GM23338 (cell line): ENCODE measurements at regions not wholly inside any gene's neighbourhood (a gene's known extent, or its start where the extent isn't known, plus 50 kb on each side); places are given as distances from the start of the nearest gene placed in this dataset.
A peak's percentile ranks its signal among the peaks of the same experiment; 100 is the strongest.

ENCODE experiments used
- ATAC-seq: fragments of 200-7000 bp; cut with Tn5 transposase; 3 replicates; pipeline ENCODE4 v1.9.1; 2020
- DNase-seq: peaks from one replicate; pipeline ENCODE4 v3.0.0-alpha.2; 2015; ENCODE audit warnings: low spot score
- H2AFZ ChIP-seq: fragments of 200-600 bp; sonication (generic); 2 replicates; pipeline ENCODE4 v1.8.0; 2016; ENCODE audit warnings: antibody characterized with exemption, mild to moderate bottlenecking, moderate library complexity
- H3F3A ChIP-seq: fragments of 200-600 bp; sonication (generic); replicated peaks from 2 replicates; pipeline ENCODE4 v1.8.0; 2017; ENCODE audit warnings: antibody characterized with exemption, mixed run types, low read depth
- H3K27ac ChIP-seq: fragments of 200-600 bp; sonication (generic); 2 replicates; pipeline ENCODE4 v1.6.1; 2016; ENCODE audit warnings: low read depth
- H3K27me3 ChIP-seq: fragments of 200-600 bp; sonication (generic); 2 replicates; pipeline ENCODE4 v1.8.0; 2016; ENCODE audit warnings: mild to moderate bottlenecking, mixed run types, moderate library complexity; ENCODE audit not compliant: insufficient read depth
- H3K36me3 ChIP-seq: fragments of 200-600 bp; sonication (generic); 2 replicates; pipeline ENCODE4 v1.8.0; 2016; ENCODE audit warnings: mild to moderate bottlenecking; ENCODE audit not compliant: insufficient read depth
- H3K4me1 ChIP-seq: fragments of 200-600 bp; sonication (generic); 2 replicates; pipeline ENCODE4 v1.8.0; 2016; ENCODE audit warnings: mild to moderate bottlenecking, moderate library complexity; ENCODE audit not compliant: insufficient read depth
- H3K4me2 ChIP-seq: fragments of 200-600 bp; sonication (generic); 2 replicates; pipeline ENCODE4 v1.7.1; 2017; ENCODE audit warnings: mixed run types
- H3K4me3 ChIP-seq: fragments of 200-600 bp; sonication (generic); 2 replicates; pipeline ENCODE4 v1.6.1; 2016; ENCODE audit warnings: mixed run types
- H3K79me2 ChIP-seq: fragments of 200-600 bp; sonication (generic); replicated peaks from 2 replicates; pipeline ENCODE4 v1.8.0; 2017; ENCODE audit warnings: mild to moderate bottlenecking; ENCODE audit not compliant: insufficient read depth
- H3K9me2 ChIP-seq: fragments of 200-600 bp; sonication (generic); 2 replicates; pipeline ENCODE4 v1.8.0; 2017; ENCODE audit not compliant: insufficient read depth
- H4K20me1 ChIP-seq: fragments of 200-600 bp; sonication (generic); replicated peaks from 2 replicates; pipeline ENCODE4 v1.8.0; 2017; ENCODE audit warnings: mild to moderate bottlenecking; ENCODE audit not compliant: insufficient read depth
- H3K27ac Mint-ChIP-seq: 2 replicates; pipeline ENCODE4 v1.8.0; 2020; ENCODE audit warnings: inconsistent platforms, mild to moderate bottlenecking, moderate library complexity, mixed read lengths
- H3K27me3 Mint-ChIP-seq: 3 replicates; pipeline ENCODE4 v1.8.0; 2022; ENCODE audit warnings: low read depth, mild to moderate bottlenecking, moderate library complexity, mixed read lengths, inconsistent platforms; ENCODE audit not compliant: insufficient read depth, poor library complexity
- H3K36me3 Mint-ChIP-seq: 3 replicates; pipeline ENCODE4 v1.8.0; 2021; ENCODE audit warnings: low read depth, mild to moderate bottlenecking, inconsistent platforms, moderate library complexity, mixed read lengths
- H3K4me1 Mint-ChIP-seq: 3 replicates; pipeline ENCODE4 v1.8.0; 2020; ENCODE audit warnings: mild to moderate bottlenecking, inconsistent platforms, mixed read lengths
- H3K4me3 Mint-ChIP-seq: 3 replicates; pipeline ENCODE4 v1.8.0; 2021; ENCODE audit warnings: moderate library complexity, mild to moderate bottlenecking, inconsistent platforms, mixed read lengths
- H3K9me3 Mint-ChIP-seq: 3 replicates; pipeline ENCODE4 v1.8.0; 2020; ENCODE audit warnings: moderate library complexity, mild to moderate bottlenecking, inconsistent platforms, mixed read lengths
- CREB1 ChIP-seq: fragments of 250-450 bp; sonication (Bioruptor Pico); IDR thresholded peaks from 2 replicates; pipeline ENCODE4 v1.5.0; 2020; ENCODE audit warnings: low read depth, mild to moderate bottlenecking, moderate library complexity
- ETS1 ChIP-seq: IDR thresholded peaks from 2 replicates; pipeline ENCODE4 v1.6.1; 2016; ENCODE audit warnings: antibody characterized with exemption
- EZH2phosphoT487 ChIP-seq: fragments of 200-600 bp; sonication (generic); IDR thresholded peaks from one replicate; pipeline ENCODE4 v1.8.1; 2018; ENCODE audit warnings: antibody characterized with exemption; ENCODE audit not compliant: unreplicated experiment
- JUNB ChIP-seq: IDR thresholded peaks from one replicate; pipeline ENCODE4 v1.6.1; 2016; ENCODE audit warnings: antibody characterized with exemption; ENCODE audit not compliant: unreplicated experiment
- NANOG ChIP-seq: IDR thresholded peaks from 2 replicates; pipeline ENCODE4 v1.6.1; 2016; ENCODE audit warnings: antibody characterized with exemption, borderline replicate concordance
- REST ChIP-seq: IDR thresholded peaks from one replicate; pipeline ENCODE4 v1.6.1; 2018; ENCODE audit warnings: antibody characterized with exemption; ENCODE audit not compliant: unreplicated experiment
- STAT1 ChIP-seq: IDR thresholded peaks from one replicate; pipeline ENCODE4 v1.6.1; 2016; ENCODE audit warnings: antibody characterized with exemption; ENCODE audit not compliant: unreplicated experiment
- ZNF114 ChIP-seq: fragments of 250-450 bp; sonication (Bioruptor Pico); IDR thresholded peaks from 2 replicates; pipeline ENCODE4 v1.5.0; 2020; ENCODE audit warnings: mild to moderate bottlenecking, moderate library complexity
- ZNF462 ChIP-seq: fragments of 250-450 bp; sonication (Bioruptor Pico); IDR thresholded peaks from 2 replicates; pipeline ENCODE4 v1.5.0; 2020; ENCODE audit warnings: mild to moderate bottlenecking, moderate library complexity

- 0 out of 2 replicates have a peak overlapping the region, but pooled peaks have one; percentile 23 for H2AFZ ChIP-seq
- no peak for TF ChIP-seq ZNF462 (CRISPR knock-in tag)
- TF ChIP-seq EZH2phosphoT487 = no peak
- no peak for TF ChIP-seq ETS1
- TF ChIP-seq STAT1 = no peak
- no peak for TF ChIP-seq NANOG
- TF ChIP-seq CREB1 (CRISPR knock-in tag) = no peak
- TF ChIP-seq REST = no peak
- no peak for TF ChIP-seq ZNF114 (CRISPR knock-in tag)
- no peak for TF ChIP-seq JUNB
- Mint-ChIP-seq H3K27ac (no peak overlapping the region), H3K36me3 (no peaks in the 10 kb centered on the region), H3K9me3 (no peaks in the 10 kb centered on the region), H3K27me3 (no peaks in the 10 kb centered on the region), H3K4me1 (peaks cover 2% of the 10 kb centered on the region; the same call in 1 of the 3 replicates), H3K4me3 (no peak overlapping the region)
- H3K27me3 ChIP-seq = no peaks in the 10 kb centered on the region
- H3F3A ChIP-seq = no peaks in the 10 kb centered on the region
- ATAC-seq (no peak), DNase-seq (no peak)
- H3K36me3 ChIP-seq = no peaks in the 10 kb centered on the region
- no peak overlapping the region for H3K27ac ChIP-seq
- H3K9me2 ChIP-seq = 0 out of 2 replicates have a peak, but pooled peaks cover under 1% of the 10 kb centered on the region
- H3K4me2 ChIP-seq = no peak overlapping the region
- H3K79me2 ChIP-seq = no peaks in the 10 kb centered on the region
- no peaks in the 10 kb centered on the region for H3K4me1 ChIP-seq
- no peaks in the 10 kb centered on the region for H4K20me1 ChIP-seq
- no peak overlapping the region for H3K4me3 ChIP-seq
Observed at GRCh38 chr20:12084482-12084881, 166.8 kb downstream of the BTBD3 start.
